NCI-H2107 treated with DMSO at 0.1 percent for 48 hours (cell line): ENCODE measurements at regions not wholly inside any gene's neighbourhood (a gene's known extent, or its start where the extent isn't known, plus 50 kb on each side); places are given as distances from the start of the nearest gene placed in this dataset.
A peak's percentile ranks its signal among the peaks of the same experiment; 100 is the strongest.
"Not testable (repeated sequence)": the region's sequence is repeated elsewhere in the genome, so short reads cannot be mapped to it uniquely, and the experiment has no call there.

Source experiments
- DNase-seq: peaks from one replicate; lab custom pipeline; 2025; ENCODE audit not compliant: unreplicated experiment; lab: John Stamatoyannopoulos, UW

DNA sequence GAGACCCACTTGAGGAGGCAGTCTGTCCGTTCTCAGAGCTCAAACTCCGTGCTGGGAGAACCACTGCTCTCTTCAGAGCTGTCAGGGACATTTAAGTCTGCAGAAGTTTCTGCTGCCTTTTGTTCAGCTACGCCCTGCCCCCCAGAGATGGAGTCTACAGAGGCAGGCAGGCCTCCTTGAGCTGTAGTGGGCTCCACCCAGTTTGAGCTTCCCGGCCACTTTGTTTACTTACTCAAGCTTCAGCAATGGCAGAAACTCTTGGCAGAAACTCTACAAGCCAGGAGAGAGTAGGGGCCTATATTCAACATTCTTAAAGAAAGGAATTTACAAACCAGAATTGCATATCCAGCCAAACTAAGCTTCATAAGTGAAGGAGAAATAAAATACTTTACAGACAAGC is 125.2 kb upstream of the RGS6 start:
- not testable (repeated sequence) for DNase-seq

DNA sequence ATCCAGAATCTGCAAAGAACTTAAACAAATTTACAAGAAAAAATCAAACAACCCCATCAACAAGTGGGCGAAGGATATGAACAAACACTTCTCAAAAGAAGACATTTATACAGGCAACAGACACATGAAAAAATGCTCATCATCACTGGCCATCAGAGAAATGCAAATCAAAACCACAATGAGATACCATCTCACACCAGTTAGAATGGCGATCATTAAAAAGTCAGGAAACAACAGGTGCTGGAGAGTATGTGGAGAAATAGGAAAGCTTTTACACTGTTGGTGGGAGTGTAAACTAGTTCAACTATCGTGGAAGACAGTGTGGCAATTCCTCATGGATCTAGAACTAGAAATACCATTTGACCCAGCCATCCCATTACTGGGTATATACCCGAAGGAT is 121.4 kb upstream of the RGS6 start:
- DNase-seq, result not testable (repeated sequence)

DNA sequence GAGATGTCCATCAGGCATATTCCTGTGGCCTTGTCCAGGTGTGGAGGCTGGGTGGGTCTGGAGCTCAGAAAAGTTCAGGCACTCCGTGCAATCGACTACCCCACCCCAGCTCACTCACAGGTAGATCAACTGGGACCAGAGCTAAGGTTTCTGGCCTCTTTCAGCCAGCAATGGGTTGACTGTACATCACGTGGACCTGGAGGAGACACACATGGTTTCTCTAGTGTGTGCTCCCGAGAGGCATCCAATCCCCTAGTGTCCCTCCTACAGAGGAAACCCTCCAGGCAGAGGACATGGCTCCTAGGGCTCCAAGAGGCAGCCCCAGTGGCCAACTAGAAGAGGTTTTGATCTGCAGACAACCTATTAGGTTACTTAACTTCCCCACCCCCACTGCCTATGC is 119.5 kb upstream of the RGS6 start:
- no peak for DNase-seq

DNA sequence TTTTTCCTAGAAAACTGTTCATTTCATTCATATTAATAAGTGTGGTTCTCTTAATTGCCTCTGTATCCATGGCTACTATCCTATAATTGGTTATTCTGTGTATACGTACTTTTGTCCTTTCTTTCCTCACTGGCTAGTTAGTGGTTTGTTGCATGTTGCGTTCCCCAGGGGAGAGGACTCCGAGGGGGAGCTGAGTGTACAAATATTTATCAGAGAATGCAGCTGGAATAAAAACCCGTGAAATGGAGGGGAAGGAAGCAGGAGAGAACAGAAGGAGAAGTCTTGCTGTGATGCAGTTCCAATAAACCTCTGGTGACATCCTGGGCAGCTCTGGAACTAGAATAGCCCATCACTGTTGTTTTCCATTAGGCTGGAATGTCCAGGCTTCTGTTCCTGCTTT is 117.1 kb upstream of the RGS6 start:
- no peak for DNase-seq

DNA sequence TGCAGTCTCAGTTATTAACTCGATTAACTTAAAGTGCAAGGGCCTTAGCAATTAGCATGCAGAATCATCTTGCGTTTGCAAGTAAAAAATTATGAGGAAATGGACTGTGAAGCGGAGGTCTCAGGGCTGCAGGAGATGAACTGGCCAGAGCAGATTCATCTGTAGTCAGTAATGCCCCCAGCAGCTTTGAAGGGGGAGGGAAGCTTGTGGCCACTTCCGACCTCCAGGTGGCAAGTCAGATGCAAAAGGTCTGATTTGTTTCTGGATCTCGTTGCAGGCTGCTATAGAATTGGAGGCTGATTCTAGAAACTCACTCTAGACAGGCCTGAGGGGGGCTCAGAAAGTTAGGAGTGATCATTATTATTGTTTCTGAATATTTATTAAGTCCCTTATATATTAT is 107.4 kb upstream of the RGS6 start:
- no peak for DNase-seq

DNA sequence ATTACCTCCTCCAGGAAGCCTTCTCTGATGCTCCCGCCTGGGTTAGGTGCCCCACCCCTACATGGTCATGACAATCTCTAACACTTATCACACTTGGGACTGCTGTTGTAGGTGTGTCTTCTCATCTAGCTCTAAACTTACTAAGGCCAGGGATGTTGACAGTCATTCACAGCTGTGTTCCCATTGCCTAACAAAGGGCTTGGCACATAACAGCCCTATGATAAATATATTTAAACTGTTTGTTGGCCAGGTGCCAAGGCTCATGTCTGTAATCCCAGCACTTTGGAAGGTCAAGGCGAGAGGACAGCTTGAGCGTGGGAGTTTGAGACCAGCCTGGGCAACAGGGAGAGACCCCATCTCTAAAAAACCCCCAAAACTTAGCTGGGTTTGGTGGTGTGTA is 98.8 kb upstream of the RGS6 start:
- no peak for DNase-seq

DNA sequence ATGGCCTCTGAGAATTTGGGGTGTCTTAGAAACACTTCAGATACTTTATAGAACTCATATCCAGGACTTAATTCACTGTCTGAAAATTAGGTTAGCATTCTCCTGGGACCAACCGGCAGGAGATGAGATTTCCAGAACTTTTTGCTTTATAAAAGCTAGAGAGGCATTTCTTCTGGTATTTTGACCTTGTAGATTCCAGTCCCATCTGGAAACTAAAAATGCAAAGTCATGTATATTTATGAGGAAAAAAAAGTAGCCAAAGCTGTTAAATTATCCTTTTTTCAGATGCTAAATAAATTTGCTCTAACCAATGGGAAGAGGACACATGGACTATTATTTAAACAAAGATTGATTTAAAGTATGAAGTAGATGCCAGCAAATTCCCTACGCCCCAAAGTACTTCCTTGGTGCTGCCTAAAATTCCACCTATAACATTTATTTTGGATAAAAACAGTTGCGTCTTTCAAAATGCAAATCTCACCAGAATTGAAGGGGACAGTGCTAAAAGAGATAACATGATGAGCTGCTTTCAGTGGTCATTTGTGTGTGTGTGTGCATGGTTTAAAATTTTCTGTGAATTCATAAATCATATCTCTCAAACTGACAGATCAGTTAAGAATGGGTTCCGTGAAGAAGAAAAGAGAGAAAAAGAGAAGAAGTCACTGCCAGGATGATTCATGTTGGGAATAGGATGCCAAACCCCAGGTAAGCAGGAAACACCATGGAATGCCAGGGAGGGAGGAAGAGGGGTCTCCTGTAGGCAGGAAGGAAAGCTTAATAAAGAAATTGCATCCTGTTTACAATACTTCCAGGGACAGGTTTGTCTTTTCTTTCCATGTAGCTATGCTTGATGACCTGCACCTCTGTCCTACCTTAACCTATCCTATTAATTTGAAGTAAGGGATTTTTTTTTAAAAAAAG is 97.7 kb upstream of the RGS6 start:
- DNase-seq, result no peak

DNA sequence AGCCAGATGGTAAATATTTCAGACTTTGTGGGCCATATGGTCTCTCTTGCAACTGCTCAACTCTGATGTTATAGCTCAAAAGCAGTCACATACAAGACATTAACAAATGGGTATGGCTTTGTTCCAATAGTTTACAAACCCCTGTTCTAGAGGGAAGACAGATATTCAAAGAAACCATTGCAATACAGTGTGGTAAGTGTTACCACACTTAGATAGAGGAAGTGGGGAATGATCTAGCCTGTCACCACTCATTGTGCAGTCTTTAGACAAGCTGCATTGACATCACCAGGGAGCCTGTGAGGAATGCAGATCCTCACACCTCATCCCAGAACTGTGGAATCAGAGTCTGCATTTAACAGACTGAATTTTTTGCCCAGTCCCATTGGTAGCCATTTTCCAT is 80.0 kb upstream of the RGS6 start:
- no peak for DNase-seq

DNA sequence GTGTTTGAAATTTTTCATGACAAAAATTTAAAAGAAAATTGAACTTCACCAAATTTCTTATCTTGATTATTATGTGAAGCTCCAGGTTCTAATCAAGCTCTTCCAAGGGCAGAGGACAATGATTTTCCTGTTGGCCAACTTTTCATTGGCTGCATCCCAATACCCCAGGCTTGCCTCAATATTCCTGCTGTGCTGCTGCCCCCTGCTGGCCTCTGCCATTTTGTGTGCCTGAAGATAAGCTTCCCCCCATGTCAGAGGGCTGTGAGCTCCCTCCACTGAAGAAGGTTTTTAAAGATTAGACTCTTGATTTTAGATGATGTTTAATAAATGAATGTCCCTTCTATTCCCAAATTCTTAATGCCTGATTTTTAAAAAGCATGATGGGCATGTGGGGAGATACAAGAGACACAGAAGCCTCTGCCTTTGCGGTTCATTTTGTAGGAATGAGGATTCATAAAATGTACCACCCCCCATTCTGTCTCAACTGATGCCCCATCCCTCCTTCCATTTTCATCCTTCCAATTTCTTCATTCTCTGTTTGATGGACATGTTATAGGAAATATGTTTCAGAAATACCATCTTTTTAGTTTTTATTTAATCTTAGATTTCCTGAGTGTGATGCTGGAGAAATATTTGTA is 76.7 kb upstream of the RGS6 start:
- peak; percentile 44 for DNase-seq

DNA sequence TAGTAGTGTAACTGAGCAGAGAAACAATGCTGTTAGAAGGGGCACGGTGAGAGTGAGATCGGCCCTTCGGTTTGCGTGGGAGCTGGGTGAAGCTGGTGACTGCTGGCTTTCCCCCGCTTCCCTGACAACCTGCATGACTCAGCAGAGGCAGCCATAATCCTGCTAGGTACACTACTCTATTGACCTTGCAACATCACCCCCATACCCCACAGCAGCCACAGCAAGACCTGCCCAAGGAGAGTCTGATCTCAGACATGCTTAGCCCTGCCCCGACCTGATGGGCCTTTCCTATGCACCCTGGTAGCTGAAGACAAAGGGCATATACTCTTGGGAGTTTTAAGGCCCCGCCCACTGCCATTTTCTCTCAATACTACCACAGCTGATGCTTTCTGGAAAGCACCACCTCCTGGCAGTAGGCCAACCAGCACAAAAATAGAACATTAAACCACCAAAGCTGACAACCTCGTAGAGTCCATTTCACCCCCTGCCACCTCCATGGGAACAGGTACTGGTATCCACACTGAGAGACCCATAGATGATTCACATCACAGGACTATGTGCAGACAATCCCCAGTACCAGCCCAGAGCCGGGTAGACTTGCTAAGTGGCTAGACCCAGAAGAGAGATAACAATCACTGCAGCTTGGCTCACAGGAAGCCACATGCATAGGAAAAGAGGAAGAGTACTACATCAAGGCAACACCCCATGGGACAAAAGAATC is 75.9 kb upstream of the RGS6 start:
- no peak for DNase-seq

DNA sequence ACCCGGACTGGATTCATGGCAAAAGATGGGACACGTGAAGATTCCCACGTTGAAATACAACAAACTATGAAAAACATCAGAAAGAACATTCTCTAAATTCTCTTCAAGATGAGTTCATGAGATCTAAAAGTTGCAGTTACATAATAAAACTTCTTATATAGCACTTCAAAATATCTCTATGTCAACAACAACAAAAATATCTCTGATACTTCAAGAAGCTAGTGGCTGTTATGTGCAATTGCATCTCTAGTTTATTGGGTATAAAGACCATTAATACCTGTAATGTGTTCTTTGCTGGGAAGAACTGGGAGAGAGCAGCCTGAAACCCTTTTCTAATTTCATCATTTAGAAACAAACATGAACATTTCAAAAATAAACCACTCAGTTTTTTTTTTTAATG is 69.2 kb upstream of the RGS6 start:
- no peak for DNase-seq

DNA sequence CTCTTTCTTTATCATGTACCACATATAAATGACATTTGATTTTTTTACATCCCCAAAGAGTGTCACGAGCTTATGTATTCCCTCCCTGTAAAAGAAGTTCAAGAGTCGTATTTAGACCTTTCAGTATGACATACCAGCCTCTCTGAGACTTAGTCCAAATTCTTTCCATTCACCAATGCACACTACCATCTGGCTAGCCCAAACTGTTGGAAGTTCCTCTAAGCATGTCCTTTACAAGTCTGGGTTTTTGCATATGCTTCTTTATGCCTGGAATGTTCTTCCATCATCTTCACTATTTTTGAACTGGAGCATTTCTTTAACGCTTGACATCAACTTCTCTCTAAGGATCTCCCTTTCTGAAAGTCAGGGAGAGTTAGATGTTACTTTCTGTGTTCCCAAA is 68.5 kb upstream of the RGS6 start:
- DNase-seq, result no peak
